Loucy (cell line): ENCODE measurements at regions not wholly inside any gene's neighbourhood (a gene's known extent, or its start where the extent isn't known, plus 50 kb on each side); places are given as distances from the start of the nearest gene placed in this dataset.

ENCODE experiments used
- H2AFZ ChIP-seq: fragments of 200-600 bp; sonication (generic); 2 replicates; pipeline ENCODE4 v1.6.0; 2016; ENCODE audit warnings: antibody characterized with exemption, mild to moderate bottlenecking, low read length, moderate library complexity
- H3F3A ChIP-seq: fragments of 200-600 bp; 2 replicates; pipeline ENCODE4 v1.6.0; 2016; ENCODE audit warnings: antibody characterized with exemption, low read depth, mild to moderate bottlenecking
- H3K27me3 ChIP-seq: fragments of 200-600 bp; sonication (generic); 2 replicates; pipeline ENCODE4 v1.6.1; 2014; ENCODE audit warnings: low read length, mild to moderate bottlenecking; ENCODE audit not compliant: insufficient read depth, poor library complexity, severe bottlenecking
- H3K36me3 ChIP-seq: fragments of 200-600 bp; sonication (generic); 2 replicates; pipeline ENCODE4 v1.6.1; 2016; ENCODE audit warnings: low read length; ENCODE audit not compliant: insufficient read depth
- H3K4me1 ChIP-seq: fragments of 200-600 bp; sonication (generic); 2 replicates; pipeline ENCODE4 v1.5.1; 2014; ENCODE audit warnings: low read length, mild to moderate bottlenecking; ENCODE audit not compliant: insufficient read depth, poor library complexity, severe bottlenecking
- H3K4me2 ChIP-seq: fragments of 200-600 bp; sonication (generic); 2 replicates; pipeline ENCODE4 v1.6.0; 2014; ENCODE audit warnings: antibody characterized with exemption, low read length, low read depth, mild to moderate bottlenecking; ENCODE audit not compliant: poor library complexity, severe bottlenecking
- H3K4me3 ChIP-seq: fragments of 200-600 bp; sonication (generic); 2 replicates; pipeline ENCODE4 v1.5.1; 2014; ENCODE audit warnings: low read length, mild to moderate bottlenecking, mixed read lengths; ENCODE audit not compliant: poor library complexity, severe bottlenecking
- H3K79me2 ChIP-seq: fragments of 200-600 bp; sonication (generic); 2 replicates; pipeline ENCODE4 v1.6.1; 2014; ENCODE audit warnings: low read length; ENCODE audit not compliant: insufficient read depth
- H3K9ac ChIP-seq: fragments of 200-600 bp; sonication (generic); 2 replicates; pipeline ENCODE4 v1.6.0; 2014; ENCODE audit warnings: mild to moderate bottlenecking, low read depth, low read length, moderate library complexity; ENCODE audit not compliant: poor library complexity, severe bottlenecking
- H3K9me2 ChIP-seq: fragments of 200-600 bp; sonication (generic); replicated peaks from 2 replicates; pipeline ENCODE4 v1.6.1; 2016; ENCODE audit warnings: low read depth, low read length, mixed read lengths
- H3K9me3 ChIP-seq: fragments of 200-600 bp; sonication (generic); 2 replicates; pipeline ENCODE4 v1.6.1; 2014; ENCODE audit warnings: mild to moderate bottlenecking, antibody characterized with exemption, low read length, low read depth; ENCODE audit not compliant: insufficient read depth
- H4K20me1 ChIP-seq: fragments of 200-600 bp; sonication (generic); 2 replicates; pipeline ENCODE4 v1.6.0; 2014; ENCODE audit warnings: antibody characterized with exemption, low read length, mild to moderate bottlenecking; ENCODE audit not compliant: insufficient read depth, poor library complexity, severe bottlenecking
- CTCF ChIP-seq: fragments of 200-600 bp; sonication (generic); conservative IDR thresholded peaks from 2 replicates; pipeline ENCODE4 v1.5.1; 2014; ENCODE audit warnings: mild to moderate bottlenecking, antibody characterized with exemption, low read length
- EZH2phosphoT487 ChIP-seq: fragments of 200-600 bp; IDR thresholded peaks from 2 replicates; pipeline ENCODE4 v1.6.1; 2018; ENCODE audit warnings: antibody characterized with exemption, mild to moderate bottlenecking, moderate library complexity, borderline replicate concordance

GRCh38 chr7:93725954-93726353 lies 151.4 kb upstream of the CALCR start:
- Histone ChIP-seq H3K9me3 (no peaks in the 10 kb centered on the region), H3K36me3 (no peaks in the 10 kb centered on the region), H3K9me2 (no peaks in the 10 kb centered on the region), H3F3A (no peaks in the 10 kb centered on the region), H3K4me2 (no peak overlapping the region), H4K20me1 (no peaks in the 10 kb centered on the region), H3K9ac (no peak overlapping the region), H3K4me3 (no peak overlapping the region), H3K4me1 (no peaks in the 10 kb centered on the region), H3K27me3 (peaks cover 5% of the 10 kb centered on the region), H2AFZ (no peak overlapping the region), H3K79me2 (no peaks in the 10 kb centered on the region)
- TF ChIP-seq CTCF, result no peak
- TF ChIP-seq EZH2phosphoT487, result no peak

- H3K27me3 ChIP-seq, result peaks cover 5% of the 10 kb centered on the region
Observed at GRCh38 chr7:93723424-93724124, 149.1 kb upstream of the CALCR start.

GRCh38 chr7:93720106-93720505 lies 145.6 kb upstream of the CALCR start:
- Histone ChIP-seq H3K4me2 (no peak overlapping the region), H3F3A (no peaks in the 10 kb centered on the region), H3K27me3 (peaks cover 5% of the 10 kb centered on the region), H3K79me2 (no peaks in the 10 kb centered on the region), H3K9me3 (no peaks in the 10 kb centered on the region), H4K20me1 (no peaks in the 10 kb centered on the region), H3K9me2 (no peaks in the 10 kb centered on the region), H3K4me1 (no peaks in the 10 kb centered on the region), H3K36me3 (no peaks in the 10 kb centered on the region), H3K4me3 (no peak overlapping the region), H3K9ac (no peak overlapping the region), H2AFZ (no peak overlapping the region)
- no peak for TF ChIP-seq EZH2phosphoT487
- TF ChIP-seq CTCF, result no peak

More at GRCh38 chr7:93723424-93724124, 149.1 kb upstream of the CALCR start:
- Histone ChIP-seq H3K4me1 (no peaks in the 10 kb centered on the region), H3K9me2 (no peaks in the 10 kb centered on the region), H3K79me2 (no peaks in the 10 kb centered on the region), H4K20me1 (no peaks in the 10 kb centered on the region), H3K9ac (no peak overlapping the region), H3F3A (no peaks in the 10 kb centered on the region), H3K4me3 (no peak overlapping the region), H2AFZ (no peak overlapping the region), H3K9me3 (no peaks in the 10 kb centered on the region), H3K4me2 (no peak overlapping the region), H3K36me3 (no peaks in the 10 kb centered on the region)
- TF ChIP-seq CTCF (no peak), EZH2phosphoT487 (no peak)
